Bronchial epithelial cell (primary cell): ENCODE measurements at regions not wholly inside any gene's neighbourhood (a gene's known extent, or its start where the extent isn't known, plus 50 kb on each side); places are given as distances from the start of the nearest gene placed in this dataset.

Experiments
- DNase-seq: peaks from one replicate; pipeline ENCODE4 v3.0.0-alpha.2; 2010; ENCODE audit warnings: low read depth
- FAIRE-seq: peaks from 2 replicates; lab custom pipeline; 2011; peaks lifted over from hg19 to GRCh38; lab: Jason Lieb, UNC
- H3K27me3 ChIP-seq: 2 replicates; pipeline ENCODE4 v1.5.1; 2011; ENCODE audit warnings: low read length; ENCODE audit not compliant: control insufficient read depth, insufficient read depth
- H3K36me3 ChIP-seq: 2 replicates; pipeline ENCODE4 v1.5.1; 2011; ENCODE audit warnings: low read length; ENCODE audit not compliant: control insufficient read depth, insufficient read depth
- H3K4me3 ChIP-seq: 2 replicates; pipeline ENCODE4 v1.5.1; 2011; ENCODE audit warnings: mild to moderate bottlenecking, low read depth, low read length, control low read depth
- CTCF ChIP-seq: IDR thresholded peaks from 2 replicates; pipeline ENCODE4 v1.5.1; 2011; ENCODE audit warnings: mild to moderate bottlenecking, moderate library complexity, low read length, control low read depth, inconsistent platforms; ENCODE audit not compliant: insufficient read depth, severe bottlenecking

GRCh38 chr7:35552691-35553090 is 142.2 kb downstream of the HERPUD2 start:
- no peaks in the 10 kb centered on the region for H3K36me3 ChIP-seq

DNA sequence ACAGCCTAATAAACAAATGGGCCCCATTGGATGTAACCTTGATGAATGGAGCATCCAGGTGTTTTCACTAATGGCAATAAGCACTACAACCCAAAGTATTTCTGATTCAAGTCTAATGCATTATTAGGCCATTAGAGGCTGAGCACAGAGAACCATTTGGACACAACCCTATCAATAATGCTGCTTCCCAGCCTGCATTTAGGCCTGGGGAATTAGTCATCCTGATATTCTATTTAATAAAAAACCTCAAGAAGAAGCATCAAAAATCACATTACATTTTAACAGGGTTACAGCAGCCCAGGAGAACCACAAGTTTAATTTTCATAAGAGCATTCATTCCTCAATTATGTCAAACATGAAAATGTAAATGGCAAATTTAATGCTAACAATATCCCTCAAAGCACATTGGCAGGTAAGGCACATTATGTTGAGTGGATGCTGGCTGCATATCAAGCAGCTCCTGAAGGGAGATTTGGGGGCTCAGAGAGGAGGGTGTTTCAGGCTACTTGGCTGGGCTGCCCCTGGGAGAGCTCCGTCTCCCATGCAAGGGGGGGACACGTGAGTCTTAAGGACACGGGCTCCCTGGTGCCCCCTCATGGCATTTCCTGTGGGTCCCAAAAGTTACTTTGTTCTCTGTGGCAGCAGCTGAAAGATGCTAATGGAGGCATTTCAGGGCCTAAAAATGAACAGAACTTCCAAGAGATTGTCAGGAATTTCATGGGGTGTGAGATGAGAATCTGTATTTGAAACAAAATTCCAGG is 143.4 kb downstream of the HERPUD2 start:
- H3K27me3 ChIP-seq, result peaks cover 2% of the 10 kb centered on the region
- H3K36me3 ChIP-seq, result no peaks in the 10 kb centered on the region
- DNase-seq (no peak), FAIRE-seq (no peak)
- no peak for TF ChIP-seq CTCF
- no peak overlapping the region for H3K4me3 ChIP-seq

More at GRCh38 chr7:35552691-35553090, 142.2 kb downstream of the HERPUD2 start:
- TF ChIP-seq CTCF, result no peak
- no peak for DNase-seq
- no peak for FAIRE-seq
- Histone ChIP-seq H3K27me3 (peaks cover 2% of the 10 kb centered on the region), H3K4me3 (no peak overlapping the region)

GRCh38 chr7:35550831-35551230 is 144.1 kb downstream of the HERPUD2 start:
- no peaks in the 10 kb centered on the region for H3K36me3 ChIP-seq
- peaks cover 2% of the 10 kb centered on the region for H3K27me3 ChIP-seq
- DNase-seq (no peak), FAIRE-seq (no peak)
- H3K4me3 ChIP-seq, result no peak overlapping the region
- no peak for TF ChIP-seq CTCF

DNA sequence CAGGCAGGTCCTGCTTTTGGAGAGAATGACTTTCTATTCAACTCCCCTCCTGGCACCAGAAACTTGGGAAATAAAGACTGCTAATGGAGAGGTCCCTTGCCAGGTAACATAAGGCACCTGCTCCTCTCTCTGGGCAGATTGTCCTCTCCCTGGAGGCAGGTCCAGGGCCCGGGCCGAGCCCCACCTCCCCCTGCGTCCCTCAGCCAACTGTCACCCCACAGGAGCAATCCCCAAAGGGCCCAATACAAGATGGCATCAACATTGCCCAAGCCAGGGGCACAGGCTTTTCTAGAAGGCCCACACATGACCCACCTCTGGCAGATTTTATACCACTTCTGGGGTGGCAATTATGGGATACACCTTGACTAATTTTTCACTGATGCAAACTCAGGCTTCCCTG is 145.2 kb downstream of the HERPUD2 start:
- DNase-seq, result no peak
- H3K27me3 ChIP-seq, result peaks cover 2% of the 10 kb centered on the region
- no peak for FAIRE-seq
- H3K36me3 ChIP-seq, result no peaks in the 10 kb centered on the region
- no peak for TF ChIP-seq CTCF
- no peak overlapping the region for H3K4me3 ChIP-seq

DNA sequence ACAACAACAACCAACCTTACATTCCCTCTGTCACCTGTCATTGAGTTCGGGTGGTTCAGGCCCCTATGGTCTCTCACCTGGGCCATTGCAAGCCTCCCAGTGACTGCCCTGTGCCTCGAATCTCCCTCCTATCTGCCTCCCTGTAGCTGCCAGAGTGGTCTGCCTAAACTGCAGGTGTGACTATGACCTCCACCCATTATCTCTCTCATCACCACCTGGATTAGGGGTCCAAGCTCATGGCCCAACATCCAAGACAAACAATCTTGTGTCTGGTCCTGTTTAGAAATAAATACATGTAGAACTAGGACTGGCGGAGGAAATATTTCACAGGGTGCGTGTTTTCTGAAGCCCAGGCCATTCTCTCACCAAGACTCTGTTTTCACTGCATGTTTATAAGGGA is 146.6 kb downstream of the HERPUD2 start:
- peaks cover 2% of the 10 kb centered on the region for H3K27me3 ChIP-seq
- FAIRE-seq (no peak), DNase-seq (no peak)
- no peak overlapping the region for H3K4me3 ChIP-seq
- no peaks in the 10 kb centered on the region for H3K36me3 ChIP-seq
- no peak for TF ChIP-seq CTCF
